Kidney epithelial cell (primary cell): ENCODE measurements at regions not wholly inside any gene's neighbourhood (a gene's known extent, or its start where the extent isn't known, plus 50 kb on each side); places are given as distances from the start of the nearest gene placed in this dataset.

ENCODE experiments used
- DNase-seq: peaks from one replicate; pipeline ENCODE4 v3.0.0-alpha.2; 2010; ENCODE audit warnings: low read depth
- H3K27me3 ChIP-seq: 2 replicates; pipeline ENCODE4 v1.6.0; 2011; ENCODE audit warnings: low read length; ENCODE audit not compliant: control insufficient read depth, insufficient read depth
- H3K36me3 ChIP-seq: 2 replicates; pipeline ENCODE4 v1.5.1; 2011; ENCODE audit warnings: low read length; ENCODE audit not compliant: control insufficient read depth, insufficient read depth
- H3K4me3 ChIP-seq: 2 replicates; pipeline ENCODE4 v1.5.1; 2011; ENCODE audit warnings: low read depth, mild to moderate bottlenecking, control low read depth, low read length
- TF ChIP-seq, protein P1 (sequence below): IDR thresholded peaks from 2 replicates; pipeline ENCODE4 v1.5.1; 2011; ENCODE audit warnings: mild to moderate bottlenecking, moderate library complexity, low read length, control low read depth, inconsistent platforms; ENCODE audit not compliant: insufficient read depth, poor library complexity, severe bottlenecking

DNA sequence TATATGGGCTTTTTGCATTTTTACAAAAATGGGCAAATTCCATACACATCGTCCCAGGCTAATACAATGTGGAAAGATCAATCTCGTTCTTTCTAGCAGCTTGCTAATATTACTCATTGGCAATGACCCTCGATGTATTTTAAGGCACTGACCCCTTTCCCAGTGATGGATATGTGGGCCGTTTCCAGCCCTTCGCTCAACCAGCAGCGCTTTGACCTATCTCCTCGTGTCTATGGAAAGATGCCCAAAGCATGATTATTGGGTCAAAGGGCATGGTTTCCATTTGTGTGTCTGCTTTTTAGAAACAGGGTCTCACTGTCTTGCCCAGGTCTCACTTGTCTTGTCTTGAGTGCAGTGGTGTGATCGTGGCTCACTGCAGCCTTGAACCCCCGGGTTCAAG, 273.8 kb downstream of the MRTFB start:
- Histone ChIP-seq H3K27me3 (no peaks in the 10 kb centered on the region), H3K36me3 (no peaks in the 10 kb centered on the region), H3K4me3 (no peak overlapping the region)
- no peak for DNase-seq
- TF ChIP-seq, protein P1, sequence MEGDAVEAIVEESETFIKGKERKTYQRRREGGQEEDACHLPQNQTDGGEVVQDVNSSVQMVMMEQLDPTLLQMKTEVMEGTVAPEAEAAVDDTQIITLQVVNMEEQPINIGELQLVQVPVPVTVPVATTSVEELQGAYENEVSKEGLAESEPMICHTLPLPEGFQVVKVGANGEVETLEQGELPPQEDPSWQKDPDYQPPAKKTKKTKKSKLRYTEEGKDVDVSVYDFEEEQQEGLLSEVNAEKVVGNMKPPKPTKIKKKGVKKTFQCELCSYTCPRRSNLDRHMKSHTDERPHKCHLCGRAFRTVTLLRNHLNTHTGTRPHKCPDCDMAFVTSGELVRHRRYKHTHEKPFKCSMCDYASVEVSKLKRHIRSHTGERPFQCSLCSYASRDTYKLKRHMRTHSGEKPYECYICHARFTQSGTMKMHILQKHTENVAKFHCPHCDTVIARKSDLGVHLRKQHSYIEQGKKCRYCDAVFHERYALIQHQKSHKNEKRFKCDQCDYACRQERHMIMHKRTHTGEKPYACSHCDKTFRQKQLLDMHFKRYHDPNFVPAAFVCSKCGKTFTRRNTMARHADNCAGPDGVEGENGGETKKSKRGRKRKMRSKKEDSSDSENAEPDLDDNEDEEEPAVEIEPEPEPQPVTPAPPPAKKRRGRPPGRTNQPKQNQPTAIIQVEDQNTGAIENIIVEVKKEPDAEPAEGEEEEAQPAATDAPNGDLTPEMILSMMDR, result no peak

DNA sequence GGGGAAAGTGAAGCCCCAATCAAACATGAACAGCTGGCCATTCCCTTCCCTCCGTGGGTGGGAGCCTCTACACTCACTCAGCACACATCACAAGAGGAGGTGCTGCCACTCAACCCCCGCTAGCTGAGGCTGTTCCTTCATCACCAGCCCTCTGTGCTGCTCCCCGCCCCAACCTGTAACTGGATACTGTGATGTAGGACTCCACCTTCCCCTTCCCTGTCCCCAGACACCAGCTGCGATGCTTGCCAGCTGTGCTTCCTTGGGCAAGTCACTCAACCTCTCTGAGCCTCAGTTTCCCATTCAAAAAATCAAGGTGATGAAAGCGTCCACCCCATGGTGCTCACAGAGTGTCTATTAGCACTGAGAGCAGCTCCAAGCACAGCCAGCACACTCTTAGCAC, 273.2 kb downstream of the MRTFB start:
- no peaks in the 10 kb centered on the region for H3K36me3 ChIP-seq
- no peaks in the 10 kb centered on the region for H3K27me3 ChIP-seq
- no peak overlapping the region for H3K4me3 ChIP-seq
- no peak for DNase-seq
- TF ChIP-seq, protein P1, result no peak

DNA sequence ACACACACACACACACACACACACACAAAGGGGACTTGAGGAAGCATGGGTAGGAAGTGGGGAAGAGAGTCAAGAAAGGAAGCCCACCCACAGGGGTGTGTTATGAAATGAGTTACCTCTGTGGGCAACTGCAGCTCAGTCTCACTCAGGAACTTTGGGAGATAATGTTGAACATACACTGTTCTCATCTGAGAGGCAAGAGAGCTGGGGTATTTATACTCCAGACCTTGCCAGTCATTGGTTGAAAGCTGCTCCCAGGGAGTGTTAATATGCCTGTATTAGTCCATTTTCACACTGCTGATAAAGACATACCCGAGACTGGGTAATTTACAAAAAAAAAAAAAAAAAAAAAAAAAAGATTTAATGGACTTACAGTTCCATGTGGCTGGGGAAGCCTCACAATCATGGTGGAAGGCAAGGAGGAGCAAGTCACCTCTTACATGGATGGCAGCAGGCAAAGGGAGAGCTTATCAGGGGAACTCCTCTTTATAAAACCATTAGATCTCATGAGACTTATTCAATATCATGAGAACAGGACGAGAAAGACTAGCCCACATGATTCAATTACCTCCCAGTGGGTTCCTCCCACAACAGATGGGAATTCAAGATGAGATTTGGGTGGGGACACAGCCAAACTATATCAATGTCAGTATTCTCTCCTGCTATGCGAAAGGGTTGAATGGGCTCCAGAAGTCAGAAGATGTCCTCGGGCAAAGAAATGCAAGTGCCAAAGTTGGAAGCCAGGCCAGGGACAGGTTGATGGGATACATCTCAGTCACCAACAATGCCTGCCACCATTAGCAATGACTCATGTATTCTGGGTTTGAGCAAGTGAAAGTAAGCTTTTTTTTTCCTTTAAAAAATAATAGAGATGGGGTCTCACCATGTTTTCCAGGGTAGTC, 270.5 kb downstream of the MRTFB start:
- no peak overlapping the region for H3K4me3 ChIP-seq
- no peaks in the 10 kb centered on the region for H3K36me3 ChIP-seq
- no peaks in the 10 kb centered on the region for H3K27me3 ChIP-seq
- no peak for DNase-seq
- TF ChIP-seq, protein P1, result no peak

DNA sequence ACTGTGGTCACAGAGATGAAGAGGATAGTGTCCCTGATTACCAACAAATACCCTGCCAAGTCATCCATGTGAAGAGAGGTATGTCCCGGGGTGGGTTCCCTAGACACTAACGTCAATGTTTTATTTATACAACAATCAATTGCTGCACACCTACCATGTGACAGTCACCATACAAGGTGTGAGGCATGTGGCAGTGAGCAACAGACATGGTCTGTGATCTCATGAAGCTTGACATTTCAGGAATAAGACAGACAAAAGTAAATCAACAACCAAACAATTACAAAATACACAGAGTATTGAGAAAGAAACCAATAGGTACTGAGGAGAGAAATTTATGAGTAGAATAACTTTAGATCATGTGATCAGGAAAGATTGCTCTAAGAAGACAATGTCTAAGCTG, 268.6 kb downstream of the MRTFB start:
- TF ChIP-seq, protein P1, result no peak
- H3K36me3 ChIP-seq, result no peaks in the 10 kb centered on the region
- DNase-seq, result no peak
- H3K27me3 ChIP-seq, result no peaks in the 10 kb centered on the region
- no peak overlapping the region for H3K4me3 ChIP-seq

DNA sequence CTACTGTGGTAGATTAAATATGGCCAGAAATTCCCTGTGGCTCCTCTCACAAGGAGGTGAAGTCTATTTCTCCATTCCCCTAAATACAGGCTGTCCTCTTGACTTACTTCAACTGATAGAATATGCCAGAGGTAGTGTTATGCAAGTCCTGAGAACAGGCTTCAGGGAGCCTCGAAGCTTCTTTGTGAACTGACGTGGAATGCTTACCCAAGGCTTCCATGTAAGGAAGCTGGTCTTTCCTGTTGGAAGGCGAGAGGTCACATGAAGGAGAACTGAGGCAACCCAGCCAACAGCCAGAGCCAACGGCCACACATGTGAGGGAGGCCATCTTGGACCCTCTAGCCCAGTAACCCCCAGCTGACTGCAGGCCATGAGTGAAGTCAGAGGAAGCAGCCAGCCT, 267.9 kb downstream of the MRTFB start:
- TF ChIP-seq, protein P1, result no peak
- DNase-seq, result no peak
- no peak overlapping the region for H3K4me3 ChIP-seq
- H3K36me3 ChIP-seq, result no peaks in the 10 kb centered on the region
- H3K27me3 ChIP-seq, result no peaks in the 10 kb centered on the region

DNA sequence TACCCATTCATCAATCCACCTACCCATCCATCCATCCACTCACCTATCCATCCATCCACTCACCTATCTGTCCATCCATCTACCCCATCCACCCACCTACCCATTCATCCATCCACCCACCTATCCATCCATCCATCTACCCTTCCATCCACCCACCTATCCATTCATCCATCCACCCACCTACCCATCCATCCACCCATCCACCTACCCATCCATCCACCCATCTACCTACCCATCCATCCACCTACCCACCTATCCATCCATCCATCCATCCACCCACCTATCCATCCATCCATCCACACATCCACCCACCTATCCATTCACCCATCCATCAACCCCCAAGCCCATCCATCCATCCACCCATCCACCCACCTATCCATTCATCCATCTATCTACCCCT, 267.1 kb downstream of the MRTFB start:
- DNase-seq, result no peak
- H3K4me3 ChIP-seq, result no peak overlapping the region
- TF ChIP-seq, protein P1, result no peak
- no peaks in the 10 kb centered on the region for H3K36me3 ChIP-seq
- H3K27me3 ChIP-seq, result no peaks in the 10 kb centered on the region
